Stimulated activated CD8-positive, alpha-beta memory T cell treated with anti-CD3 and anti-CD28 coated beads, Interleukin-2, amount 100 ng/mL, for 48 hours (primary cell): ENCODE measurements at regions not wholly inside any gene's neighbourhood (a gene's known extent, or its start where the extent isn't known, plus 50 kb on each side); places are given as distances from the start of the nearest gene placed in this dataset.

Experiments used
- DNase-seq, 2 donors: peaks; one replicate each; pipeline ENCODE4 v3.0.0-alpha.2; 2020; ENCODE audit warnings: low read depth in 2 of 2

GRCh38 chr10:83656924-83657323, 482.4 kb upstream of the GHITM start:
- no peak for DNase-seq

DNA sequence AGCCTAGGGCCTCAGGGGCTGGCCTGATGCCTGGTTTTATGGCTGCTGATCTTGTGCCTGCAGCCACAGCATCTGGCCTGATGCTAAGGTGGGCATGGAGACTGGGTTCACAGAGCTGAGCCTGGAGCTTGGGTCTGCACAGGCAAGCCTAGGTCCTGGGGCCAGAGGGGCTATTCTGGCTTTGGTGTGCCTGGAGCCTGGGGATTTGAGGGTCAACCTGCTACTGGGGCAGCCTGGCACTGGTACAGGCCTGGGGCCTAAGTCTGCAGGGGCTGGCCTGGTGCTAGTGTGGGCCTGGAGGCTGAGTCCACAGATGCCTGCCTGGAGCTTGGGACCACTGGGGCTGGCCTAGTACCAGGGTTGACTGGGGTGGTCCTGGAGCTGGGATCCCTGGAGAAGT, 481.8 kb upstream of the GHITM start:
- no peak for DNase-seq

GRCh38 chr10:83663918-83664317, 475.4 kb upstream of the GHITM start:
- no peak for DNase-seq

DNA sequence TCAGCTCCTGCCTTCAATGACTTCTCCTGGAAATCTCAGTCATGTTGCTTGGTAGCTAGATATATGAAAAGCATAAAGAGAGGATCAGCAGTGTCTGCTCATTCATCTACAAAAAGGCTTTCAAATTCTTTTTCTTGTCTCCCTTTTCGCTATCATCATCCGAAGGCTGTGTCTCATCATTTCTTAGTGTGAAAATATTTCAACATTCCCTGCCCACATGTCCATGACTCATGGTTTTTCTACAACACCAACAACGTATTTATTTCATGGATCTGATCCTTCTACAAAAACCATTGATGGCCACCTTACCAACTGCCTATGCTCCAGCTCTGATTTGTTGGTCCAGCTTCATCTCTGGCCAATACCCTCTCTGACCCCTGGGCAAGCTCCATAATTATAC, 472.5 kb upstream of the GHITM start:
- DNase-seq = no peak

- DNase-seq = no peak
Measured at GRCh38 chr10:83667594-83667993, 471.7 kb upstream of the GHITM start.

DNA sequence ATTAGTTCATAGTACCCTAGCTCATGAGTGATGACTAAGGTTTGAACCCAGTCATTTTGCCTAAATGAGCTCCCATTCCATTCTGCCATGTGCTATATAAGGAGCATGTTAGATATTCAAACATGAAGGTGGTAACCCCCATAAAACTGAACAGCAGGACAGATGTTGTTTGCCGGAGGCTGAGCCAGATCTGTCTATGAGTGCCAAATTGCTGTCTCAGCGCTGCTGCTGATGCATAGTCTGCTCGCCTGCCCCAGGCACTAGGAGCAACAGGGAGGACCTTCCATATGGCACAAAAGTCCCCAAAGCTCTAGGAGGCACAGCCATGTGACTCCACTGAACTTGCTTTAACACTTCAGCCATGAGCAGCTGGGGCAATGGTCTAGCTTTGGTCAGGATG, 466.0 kb upstream of the GHITM start:
- DNase-seq = no peak

DNA sequence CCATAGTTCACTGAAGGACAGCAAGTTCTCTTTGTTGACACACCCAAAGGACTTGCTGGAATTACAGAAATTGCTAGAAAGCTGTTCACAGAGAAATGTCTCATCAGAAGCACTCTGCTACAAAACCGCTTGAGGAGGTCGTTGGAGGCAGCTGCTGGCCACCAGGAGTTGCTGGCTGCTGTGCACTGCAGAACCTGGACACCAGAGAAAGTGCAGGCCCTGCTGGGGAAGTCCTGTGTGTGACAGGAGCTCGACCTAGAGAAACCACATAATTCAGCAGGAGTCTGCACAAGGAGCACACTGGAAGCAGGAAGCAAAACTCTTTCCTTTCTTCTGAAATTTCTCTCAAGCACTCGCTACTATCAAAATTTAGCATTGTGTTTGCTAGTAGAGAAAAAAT, 461.5 kb upstream of the GHITM start:
- no peak for DNase-seq

DNA sequence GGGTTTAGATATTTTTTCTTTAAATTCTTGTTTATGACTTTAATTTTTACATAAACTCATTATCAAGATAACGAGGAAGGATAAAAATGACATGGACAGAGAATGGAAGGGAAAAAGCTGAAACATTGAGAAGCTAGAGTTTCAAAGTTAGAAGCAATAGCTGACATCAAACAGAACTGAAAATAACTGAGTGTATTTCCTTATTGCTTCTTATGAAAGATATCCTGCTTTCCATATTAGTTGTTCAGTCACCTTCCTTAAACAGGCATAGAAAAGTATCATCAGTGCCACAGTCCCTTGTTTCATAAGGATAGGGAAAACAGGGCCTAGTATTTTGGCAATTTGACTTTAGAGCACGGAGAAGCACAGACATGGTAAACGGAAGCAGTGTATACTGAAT, 460.5 kb upstream of the GHITM start:
- DNase-seq = no peak

DNA sequence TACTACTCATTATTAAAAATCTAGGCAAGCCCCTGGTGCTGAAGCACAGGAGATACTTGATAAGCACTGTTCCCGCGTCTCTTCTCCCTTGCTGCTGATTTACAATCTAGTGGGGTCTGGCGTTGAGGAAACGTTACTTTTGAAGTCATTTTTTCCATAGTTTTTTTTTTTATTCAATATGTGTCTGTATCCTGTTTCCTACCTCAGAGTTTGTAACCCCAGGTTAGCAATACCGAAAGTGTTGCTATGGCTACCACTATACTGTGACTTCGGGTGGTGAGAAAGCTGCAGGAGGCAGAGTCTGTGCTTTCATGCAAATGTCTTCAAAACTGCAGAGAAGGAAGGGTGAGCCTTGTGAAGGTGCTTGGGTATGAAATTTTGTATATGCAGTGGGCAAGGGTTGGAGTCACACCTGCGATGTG, 458.8 kb upstream of the GHITM start:
- no peak for DNase-seq

- DNase-seq = no peak
Measured at GRCh38 chr10:83682414-83682813, 456.9 kb upstream of the GHITM start.

DNA sequence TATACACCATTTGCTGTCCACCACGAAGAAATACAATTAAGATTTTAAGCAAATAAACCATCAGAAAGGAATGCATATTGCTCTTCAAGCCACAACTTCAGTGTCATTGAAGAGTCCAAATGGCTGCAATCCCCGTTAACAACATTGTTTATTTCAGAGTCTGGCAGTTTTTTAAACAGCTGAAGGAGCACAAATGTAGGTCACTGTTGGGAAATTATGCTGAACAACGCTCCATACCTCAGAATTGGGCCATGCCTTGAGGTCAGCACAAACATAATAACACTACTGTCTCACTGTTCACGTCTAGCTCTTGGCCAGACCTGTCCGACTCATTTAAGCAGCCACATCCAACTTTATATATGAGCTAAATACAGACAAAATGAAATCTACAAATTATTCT, 453.9 kb upstream of the GHITM start:
- no peak for DNase-seq

DNA sequence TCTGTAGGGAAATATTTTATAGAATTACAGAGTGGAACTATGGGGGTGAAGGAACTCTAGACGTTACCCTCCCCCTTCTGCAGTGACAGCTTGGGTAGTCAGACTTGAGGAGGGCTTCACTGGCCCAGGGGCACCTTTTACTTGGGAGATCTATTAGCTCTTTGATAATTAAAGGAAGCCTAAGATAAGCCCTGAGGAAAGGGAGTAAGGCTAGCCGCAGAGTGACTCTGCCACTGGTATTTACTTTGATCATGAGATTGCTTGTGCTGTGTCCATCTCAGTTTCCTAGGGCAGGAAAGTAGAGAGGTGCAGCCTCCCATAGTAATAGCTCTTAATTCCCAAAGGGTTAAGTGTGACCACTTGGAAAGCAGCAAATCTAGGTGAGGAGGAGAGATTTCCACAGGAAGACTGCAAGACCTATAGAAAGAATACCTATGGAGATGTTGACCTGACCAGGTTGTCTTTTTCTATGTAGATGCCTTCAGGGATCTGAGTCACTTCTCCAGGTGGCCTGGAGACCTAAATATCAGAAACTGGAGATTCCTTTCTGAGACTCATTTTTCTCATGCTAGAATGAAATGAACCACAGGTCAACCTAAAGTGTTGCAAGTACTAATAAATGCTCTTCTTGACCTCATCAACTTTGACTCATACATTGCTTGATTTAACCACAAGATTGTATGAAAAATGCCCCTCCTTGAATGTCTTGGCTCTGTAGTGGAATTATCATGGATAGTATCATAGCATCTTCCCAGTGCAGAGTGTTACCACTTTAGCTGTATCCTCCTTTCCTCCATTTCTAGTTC, 447.3 kb upstream of the GHITM start:
- no peak for DNase-seq

DNA sequence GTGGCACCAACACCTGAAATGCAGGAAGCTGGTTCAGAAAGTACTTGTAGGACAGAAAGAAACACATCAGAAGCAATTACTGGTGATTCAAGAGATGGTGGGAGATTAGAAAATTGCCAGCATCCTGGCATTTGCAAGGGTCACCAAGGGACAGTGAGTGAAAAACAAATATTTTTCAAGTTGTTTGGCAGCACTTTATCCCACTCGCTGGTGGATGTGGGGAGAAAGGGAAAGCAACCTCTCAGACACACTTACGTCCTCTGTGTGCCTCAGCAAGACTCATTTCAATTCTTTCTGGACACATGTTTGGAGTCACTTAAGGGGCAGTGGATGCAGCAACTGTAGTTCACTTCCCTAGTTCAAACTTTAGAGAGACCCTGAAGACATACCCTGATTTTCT, 440.4 kb upstream of the GHITM start:
- no peak for DNase-seq

DNA sequence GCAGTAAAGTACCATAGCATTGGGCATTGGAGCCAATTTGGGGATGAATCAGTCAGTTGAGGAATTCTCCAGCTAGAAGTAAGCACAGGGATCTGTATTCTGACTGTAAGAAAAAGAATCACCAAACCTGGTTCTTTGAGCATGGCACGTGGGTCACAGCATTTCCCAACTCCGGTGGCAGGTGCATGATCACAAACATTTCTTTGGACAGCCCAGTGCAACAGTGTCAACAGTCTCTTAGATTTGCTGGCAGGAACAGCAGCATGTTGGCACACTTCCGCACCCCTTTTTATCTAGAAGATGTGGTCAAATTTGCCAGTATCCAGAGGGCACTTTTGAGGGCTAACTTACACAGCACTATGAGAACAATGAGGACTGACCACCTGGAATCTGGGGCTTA, 437.5 kb upstream of the GHITM start:
- no peak for DNase-seq

DNA sequence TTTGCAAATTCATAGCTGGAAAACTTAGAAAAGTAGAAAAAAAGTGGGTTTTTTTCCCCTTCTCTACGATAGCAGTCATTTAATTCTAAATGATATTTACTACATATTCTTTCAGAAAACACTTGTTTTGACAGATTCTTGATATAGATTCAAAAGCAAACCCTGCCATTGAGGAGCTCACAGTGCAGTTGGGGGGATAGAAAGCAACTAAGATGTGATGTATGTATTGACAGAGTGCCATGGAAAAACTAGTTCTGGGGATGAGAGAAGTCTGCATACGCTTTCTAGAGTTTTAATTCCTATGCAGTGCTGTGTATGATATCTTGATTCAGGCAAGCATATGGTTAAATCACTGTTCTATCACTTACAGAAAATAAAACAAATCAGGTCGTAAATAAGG, 436.6 kb upstream of the GHITM start:
- DNase-seq = no peak

GRCh38 chr10:83706120-83706519, 433.2 kb upstream of the GHITM start:
- no peak for DNase-seq

DNA sequence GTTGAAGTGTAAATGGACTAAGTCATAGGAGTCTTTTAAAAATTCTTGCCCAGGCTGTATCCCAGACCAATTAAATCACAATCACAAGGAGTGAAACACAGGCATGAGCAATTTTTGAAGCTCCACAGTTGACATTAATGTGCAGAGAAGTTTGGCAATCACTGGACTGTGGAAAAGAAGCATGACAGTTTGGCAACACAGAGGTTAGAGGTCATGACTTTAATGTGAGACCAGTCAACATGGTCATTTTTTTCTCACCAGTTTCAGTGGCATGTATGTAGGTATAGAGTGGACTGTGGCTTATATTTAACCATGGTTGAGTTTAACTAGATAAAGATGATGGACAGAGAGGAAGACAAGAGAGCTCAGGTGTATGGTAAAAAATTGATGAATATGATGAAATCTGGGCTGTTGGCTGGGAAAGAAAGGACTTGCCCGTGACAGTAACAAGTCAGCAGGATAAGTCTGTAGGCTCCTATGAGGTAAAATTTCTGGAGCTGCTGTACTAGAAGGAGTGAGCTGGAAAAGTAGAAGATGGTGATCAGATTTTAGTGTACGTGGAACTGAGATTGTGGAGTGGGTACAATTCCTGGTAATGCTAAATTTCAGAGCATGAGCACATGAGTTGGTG, 432.2 kb upstream of the GHITM start:
- no peak for DNase-seq

- no peak for DNase-seq
Measured at GRCh38 chr10:83713423-83713822, 425.9 kb upstream of the GHITM start.

- DNase-seq = no peak
Measured at GRCh38 chr10:83723080-83723479, 416.2 kb upstream of the GHITM start.

GRCh38 chr10:83724471-83725241, 414.7 kb upstream of the GHITM start:
- no peak for DNase-seq

- no peak for DNase-seq
Measured at GRCh38 chr10:83725567-83725966, 413.7 kb upstream of the GHITM start.

GRCh38 chr10:83734278-83734677, 405.0 kb upstream of the GHITM start:
- DNase-seq = no peak

DNA sequence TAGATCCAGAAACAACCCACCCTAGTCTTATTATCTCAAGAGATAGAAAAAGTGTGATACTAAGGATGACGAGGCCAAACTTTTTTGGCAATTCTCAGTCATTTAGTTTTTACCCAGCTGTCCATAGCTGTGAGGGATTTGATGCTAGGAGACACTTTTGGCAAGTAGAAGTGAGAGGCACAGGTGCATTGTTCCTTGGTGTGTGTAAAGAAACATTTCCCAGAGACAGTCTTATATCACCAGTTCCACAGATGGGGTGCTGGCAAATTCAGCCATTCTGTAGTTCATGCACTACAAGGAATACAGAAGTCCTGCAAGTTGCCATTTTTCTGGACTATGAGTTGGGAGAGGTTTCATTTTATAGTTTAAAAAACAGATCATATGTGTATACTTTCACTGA, 403.3 kb upstream of the GHITM start:
- no peak for DNase-seq
